ENCODE measurements at regions not wholly inside any gene's neighbourhood (a gene's known extent, or its start where the extent isn't known, plus 50 kb on each side); places are given as distances from the start of the nearest gene placed in this dataset.

DNA sequence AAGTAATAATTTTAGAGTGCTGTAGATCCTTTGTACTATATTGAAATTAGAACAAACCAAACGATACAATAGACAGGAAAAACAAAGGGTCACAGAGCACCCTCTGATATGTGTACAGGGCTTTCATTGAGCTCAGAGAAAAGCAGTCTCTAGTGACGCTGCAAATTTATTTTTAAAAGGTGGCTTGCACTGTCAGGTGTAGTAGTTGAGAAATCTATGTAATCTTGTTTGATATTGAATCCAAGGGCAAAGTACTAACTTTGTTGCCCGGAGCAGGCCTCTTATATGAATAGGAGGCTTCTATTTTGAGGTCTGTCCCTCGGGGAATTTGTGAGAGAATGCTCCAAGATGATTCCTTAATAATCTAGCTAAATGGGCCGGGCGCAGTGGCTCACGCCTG lies 1755.5 kb downstream of the PCDH7 start:
- no peak overlapping the region for H3K4me3 Mint-ChIP-seq (ENCODE audit: unreplicated experiment)
- intact Hi-C loops (cut with micrococcal nuclease; ENCODE audit: unreplicated experiment): no loop called here
- TF ChIP-seq, protein P1, sequence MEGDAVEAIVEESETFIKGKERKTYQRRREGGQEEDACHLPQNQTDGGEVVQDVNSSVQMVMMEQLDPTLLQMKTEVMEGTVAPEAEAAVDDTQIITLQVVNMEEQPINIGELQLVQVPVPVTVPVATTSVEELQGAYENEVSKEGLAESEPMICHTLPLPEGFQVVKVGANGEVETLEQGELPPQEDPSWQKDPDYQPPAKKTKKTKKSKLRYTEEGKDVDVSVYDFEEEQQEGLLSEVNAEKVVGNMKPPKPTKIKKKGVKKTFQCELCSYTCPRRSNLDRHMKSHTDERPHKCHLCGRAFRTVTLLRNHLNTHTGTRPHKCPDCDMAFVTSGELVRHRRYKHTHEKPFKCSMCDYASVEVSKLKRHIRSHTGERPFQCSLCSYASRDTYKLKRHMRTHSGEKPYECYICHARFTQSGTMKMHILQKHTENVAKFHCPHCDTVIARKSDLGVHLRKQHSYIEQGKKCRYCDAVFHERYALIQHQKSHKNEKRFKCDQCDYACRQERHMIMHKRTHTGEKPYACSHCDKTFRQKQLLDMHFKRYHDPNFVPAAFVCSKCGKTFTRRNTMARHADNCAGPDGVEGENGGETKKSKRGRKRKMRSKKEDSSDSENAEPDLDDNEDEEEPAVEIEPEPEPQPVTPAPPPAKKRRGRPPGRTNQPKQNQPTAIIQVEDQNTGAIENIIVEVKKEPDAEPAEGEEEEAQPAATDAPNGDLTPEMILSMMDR (IDR thresholded peaks at IDR 0.05; ENCODE audit: insufficient read depth in 1 of 2, low read depth in 1 of 2, low read length in 1 of 2, severe bottlenecking in 1 of 2, unreplicated experiment in 1 of 2): no peak
- BruUV-seq (replicated peaks): no TSS peak
- H3K27me3 ChIP-seq (replicated peaks; ENCODE audit: control insufficient read depth, insufficient read depth, low read length): no peaks in the 10 kb centered on the region
- H3K36me3 ChIP-seq (ENCODE audit: control insufficient read depth, insufficient read depth, low read length): no peaks in the 10 kb centered on the region
- H3K4me3 ChIP-seq (ENCODE audit: low read depth, low read length): no peak overlapping the region
- no peaks in the 10 kb centered on the region for H3K4me1 ChIP-seq
- H3K27ac Mint-ChIP-seq (ENCODE audit: unreplicated experiment): no peak overlapping the region
- ChIA-PET POLR2A (no interaction called here), CTCF (no interaction called here)
- no peaks in the 10 kb centered on the region for H3K4me1 Mint-ChIP-seq (ENCODE audit: low read depth, unreplicated experiment)
- no peaks in the 10 kb centered on the region for H3K27me3 Mint-ChIP-seq (ENCODE audit: insufficient read depth, unreplicated experiment)
- no peaks in the 10 kb centered on the region for H3K9me3 Mint-ChIP-seq (ENCODE audit: unreplicated experiment)
- no peaks in the 10 kb centered on the region for H3K9me3 ChIP-seq
- DNase-seq: no peak
- H3K36me3 Mint-ChIP-seq (ENCODE audit: insufficient read depth, unreplicated experiment): no peaks in the 10 kb centered on the region

DNA sequence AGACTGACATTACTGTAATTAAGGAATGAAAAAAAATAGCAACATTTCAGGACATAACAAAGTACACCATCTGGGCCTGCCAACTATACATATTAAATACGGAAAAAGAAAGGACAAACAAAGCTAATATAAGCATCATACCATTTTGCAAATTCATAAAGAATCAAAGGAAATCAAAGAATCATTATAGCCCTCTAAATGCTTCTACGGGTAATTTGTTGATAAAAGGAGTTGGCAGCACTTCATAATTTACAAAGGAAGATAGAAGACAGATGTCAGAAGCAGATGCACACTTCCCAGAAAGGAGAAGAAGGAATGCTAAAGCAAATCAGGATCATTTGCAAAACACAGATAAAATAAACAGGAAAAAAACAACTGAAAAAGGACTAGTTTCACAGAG lies 1757.3 kb downstream of the PCDH7 start:
- TF ChIP-seq, protein P1 (IDR thresholded peaks at IDR 0.05; ENCODE audit: insufficient read depth in 1 of 2, low read depth in 1 of 2, low read length in 1 of 2, severe bottlenecking in 1 of 2, unreplicated experiment in 1 of 2): no peak
- no peak overlapping the region for H3K27ac Mint-ChIP-seq (ENCODE audit: unreplicated experiment)
- no peaks in the 10 kb centered on the region for H3K27me3 Mint-ChIP-seq (ENCODE audit: insufficient read depth, unreplicated experiment)
- Histone ChIP-seq H3K9me3 (no peaks in the 10 kb centered on the region), H3K36me3 (ENCODE audit: control insufficient read depth, insufficient read depth, low read length) (no peaks in the 10 kb centered on the region), H3K4me1 (no peaks in the 10 kb centered on the region), H3K4me3 (ENCODE audit: low read depth, low read length) (no peak overlapping the region), H3K27me3 (replicated peaks; ENCODE audit: control insufficient read depth, insufficient read depth, low read length) (no peaks in the 10 kb centered on the region)
- intact Hi-C loops (cut with micrococcal nuclease; ENCODE audit: unreplicated experiment): no loop called here
- POLR2A ChIA-PET: no interaction called here
- CTCF ChIA-PET: no interaction called here
- no TSS peak for BruUV-seq (replicated peaks)
- no peak for DNase-seq
- no peaks in the 10 kb centered on the region for H3K4me1 Mint-ChIP-seq (ENCODE audit: low read depth, unreplicated experiment)
- no peaks in the 10 kb centered on the region for H3K9me3 Mint-ChIP-seq (ENCODE audit: unreplicated experiment)
- H3K36me3 Mint-ChIP-seq (ENCODE audit: insufficient read depth, unreplicated experiment): no peaks in the 10 kb centered on the region
- no peak overlapping the region for H3K4me3 Mint-ChIP-seq (ENCODE audit: unreplicated experiment)

DNA sequence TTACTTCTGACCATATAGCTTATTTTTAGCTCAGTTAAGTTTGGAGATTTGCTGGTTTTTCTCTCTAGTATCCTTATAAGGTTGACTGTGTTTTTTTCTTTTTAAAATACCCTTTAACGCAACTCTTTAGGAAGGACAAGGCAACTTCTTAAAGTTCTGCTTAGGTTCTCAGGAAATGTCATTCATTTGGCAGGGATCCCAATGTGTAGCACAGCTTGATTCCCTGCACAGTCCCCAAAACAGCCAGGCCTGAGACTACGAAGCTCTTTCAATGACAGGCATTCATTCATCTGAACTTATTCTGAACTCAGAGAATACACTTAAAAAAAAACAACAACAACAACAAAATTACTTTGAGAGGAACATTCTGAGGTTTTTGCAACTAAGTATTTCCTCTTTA lies 1765.8 kb downstream of the PCDH7 start:
- intact Hi-C loops (cut with micrococcal nuclease; ENCODE audit: unreplicated experiment): no loop called here
- no peaks in the 10 kb centered on the region for H3K4me1 Mint-ChIP-seq (ENCODE audit: low read depth, unreplicated experiment)
- Histone ChIP-seq H3K9me3 (no peaks in the 10 kb centered on the region), H3K4me1 (no peaks in the 10 kb centered on the region), H3K36me3 (ENCODE audit: control insufficient read depth, insufficient read depth, low read length) (no peaks in the 10 kb centered on the region), H3K4me3 (ENCODE audit: low read depth, low read length) (no peak overlapping the region), H3K27me3 (replicated peaks; ENCODE audit: control insufficient read depth, insufficient read depth, low read length) (no peaks in the 10 kb centered on the region)
- TF ChIP-seq, protein P1 (IDR thresholded peaks at IDR 0.05; ENCODE audit: insufficient read depth in 1 of 2, low read depth in 1 of 2, low read length in 1 of 2, severe bottlenecking in 1 of 2, unreplicated experiment in 1 of 2): no peak
- H3K36me3 Mint-ChIP-seq (ENCODE audit: insufficient read depth, unreplicated experiment): no peaks in the 10 kb centered on the region
- no peak overlapping the region for H3K4me3 Mint-ChIP-seq (ENCODE audit: unreplicated experiment)
- no TSS peak for BruUV-seq (replicated peaks)
- ChIA-PET POLR2A (no interaction called here), CTCF (no interaction called here)
- no peaks in the 10 kb centered on the region for H3K27me3 Mint-ChIP-seq (ENCODE audit: insufficient read depth, unreplicated experiment)
- no peak overlapping the region for H3K27ac Mint-ChIP-seq (ENCODE audit: unreplicated experiment)
- no peaks in the 10 kb centered on the region for H3K9me3 Mint-ChIP-seq (ENCODE audit: unreplicated experiment)
- DNase-seq: no peak

All from Caco-2 (cell line).